Glutamatergic neuron (in vitro differentiated cells): ENCODE measurements at regions not wholly inside any gene's neighbourhood (a gene's known extent, or its start where the extent isn't known, plus 50 kb on each side); places are given as distances from the start of the nearest gene placed in this dataset.

Source experiments
- DNase-seq: peaks from one replicate; pipeline ENCODE4 v3.0.0; 2022
- H3K27ac Mint-ChIP-seq: one replicate; pipeline ENCODE4 v1.8.0; 2020; ENCODE audit warnings: mild to moderate bottlenecking, mixed read lengths, inconsistent platforms; ENCODE audit not compliant: unreplicated experiment
- H3K27me3 Mint-ChIP-seq: one replicate; pipeline ENCODE4 v1.8.0; 2020; ENCODE audit warnings: mild to moderate bottlenecking, moderate library complexity, mixed read lengths, inconsistent platforms; ENCODE audit not compliant: unreplicated experiment
- H3K36me3 Mint-ChIP-seq: one replicate; pipeline ENCODE4 v1.8.0; 2020; ENCODE audit warnings: mild to moderate bottlenecking, mixed read lengths, inconsistent platforms; ENCODE audit not compliant: unreplicated experiment
- H3K4me1 Mint-ChIP-seq: one replicate; pipeline ENCODE4 v1.8.0; 2020; ENCODE audit warnings: mild to moderate bottlenecking, low read depth, mixed read lengths, inconsistent platforms; ENCODE audit not compliant: unreplicated experiment
- H3K4me3 Mint-ChIP-seq: one replicate; pipeline ENCODE4 v1.8.0; 2020; ENCODE audit warnings: mild to moderate bottlenecking, mixed read lengths, inconsistent platforms; ENCODE audit not compliant: unreplicated experiment
- H3K9me3 Mint-ChIP-seq: one replicate; pipeline ENCODE4 v1.8.0; 2020; ENCODE audit warnings: mild to moderate bottlenecking, moderate library complexity, mixed read lengths, inconsistent platforms; ENCODE audit not compliant: unreplicated experiment
- CTCF ChIP-seq: fragments of 200-600 bp; sonication (generic); IDR thresholded peaks from one replicate; pipeline ENCODE4 v1.5.0; 2021; ENCODE audit not compliant: partially characterized antibody, unreplicated experiment

GRCh38 chr3:70530626-70531025 is 218.2 kb upstream of the MDFIC2 start:
- no peak for TF ChIP-seq CTCF
- H3K4me1 Mint-ChIP-seq, result peaks cover 14% of the 10 kb centered on the region
- H3K36me3 Mint-ChIP-seq, result no peaks in the 10 kb centered on the region
- no peak overlapping the region for H3K27ac Mint-ChIP-seq
- DNase-seq, result no peak
- H3K9me3 Mint-ChIP-seq, result no peaks in the 10 kb centered on the region
- no peak overlapping the region for H3K4me3 Mint-ChIP-seq
- H3K27me3 Mint-ChIP-seq, result no peaks in the 10 kb centered on the region

- H3K27me3 Mint-ChIP-seq, result no peaks in the 10 kb centered on the region
- H3K9me3 Mint-ChIP-seq, result no peaks in the 10 kb centered on the region
- H3K4me1 Mint-ChIP-seq, result peaks cover 14% of the 10 kb centered on the region
- H3K36me3 Mint-ChIP-seq, result no peaks in the 10 kb centered on the region
- no peak for DNase-seq
- H3K27ac Mint-ChIP-seq, result no peak overlapping the region
- no peak for TF ChIP-seq CTCF
- H3K4me3 Mint-ChIP-seq, result no peak overlapping the region
These were observed 214.6 kb upstream of the MDFIC2 start for GRCh38 chr3:70527026-70527425.

GRCh38 chr3:70519913-70520659 is 207.6 kb upstream of the MDFIC2 start:
- Mint-ChIP-seq H3K4me3 (no peak overlapping the region), H3K27me3 (peaks cover 4% of the 10 kb centered on the region), H3K4me1 (peaks cover 33% of the 10 kb centered on the region), H3K9me3 (peaks cover 5% of the 10 kb centered on the region), H3K36me3 (no peaks in the 10 kb centered on the region), H3K27ac (no peak overlapping the region)
- DNase-seq, result no peak
- TF ChIP-seq CTCF, result no peak

GRCh38 chr3:70519026-70519425 is 206.6 kb upstream of the MDFIC2 start:
- no peak overlapping the region for H3K4me3 Mint-ChIP-seq
- no peak for TF ChIP-seq CTCF
- no peak overlapping the region for H3K27ac Mint-ChIP-seq
- H3K4me1 Mint-ChIP-seq, result peaks cover 36% of the 10 kb centered on the region
- peaks cover 4% of the 10 kb centered on the region for H3K27me3 Mint-ChIP-seq
- no peaks in the 10 kb centered on the region for H3K36me3 Mint-ChIP-seq
- H3K9me3 Mint-ChIP-seq, result peaks cover 5% of the 10 kb centered on the region
- DNase-seq, result no peak

- no peak for DNase-seq
- H3K27ac Mint-ChIP-seq, result no peak overlapping the region
- H3K27me3 Mint-ChIP-seq, result peaks cover 4% of the 10 kb centered on the region
- H3K4me1 Mint-ChIP-seq, result peaks cover 38% of the 10 kb centered on the region
- TF ChIP-seq CTCF, result no peak
- H3K9me3 Mint-ChIP-seq, result peaks cover 5% of the 10 kb centered on the region
- no peaks in the 10 kb centered on the region for H3K36me3 Mint-ChIP-seq
- H3K4me3 Mint-ChIP-seq, result no peak overlapping the region
These were observed 205.9 kb upstream of the MDFIC2 start for GRCh38 chr3:70518356-70518755.
